GM12878 (cell line): ENCODE measurements at regions not wholly inside any gene's neighbourhood (a gene's known extent, or its start where the extent isn't known, plus 50 kb on each side); places are given as distances from the start of the nearest gene placed in this dataset.

Experiments
- ATAC-seq: fragments of 200-7000 bp; cut with Tn5 transposase; 3 replicates; pipeline ENCODE4 v1.9.1; 2020; ENCODE audit warnings: mild to moderate bottlenecking, moderate library complexity
- BruUV-seq: library from RNA; stranded (reverse); fragments of 400-500 nt; replicated peaks from 2 replicates; lab custom pipeline; 2021; lab: Mats Ljungman, UMichigan
- CTCF ChIA-PET: fragments of 300-600 bp; sonication (Branson Sonifier 250); formaldehyde crosslinking; extraction: SDS; loops from one replicate; lab custom pipeline; 2021; ENCODE audit warnings: inconsistent platforms; lab: Yijun Ruan, JAX
- POLR2A ChIA-PET: fragments of 350-600 bp; formaldehyde crosslinking; extraction: SDS; loops from one replicate; lab custom pipeline; 2021; ENCODE audit warnings: inconsistent platforms; lab: Charles Lee
- RAD21 ChIA-PET: fragments of 300-600 bp; sonication (Branson Sonifier 250); formaldehyde crosslinking; loops from one replicate; lab custom pipeline; 2023; ENCODE audit warnings: antibody characterized with exemption; ENCODE audit not compliant: unreplicated experiment; lab: Charles Lee
- SMC1A ChIA-PET: fragments of 300-600 bp; sonication (Branson Sonifier 250); formaldehyde crosslinking; loops from one replicate; lab custom pipeline; 2023; ENCODE audit not compliant: unreplicated experiment, uncharacterized antibody; lab: Charles Lee
- DNase-seq: peaks from one replicate; pipeline ENCODE4 v3.0.0-alpha.2; 2011; ENCODE audit warnings: low read depth, low spot score
- FAIRE-seq: peaks from 3 replicates; lab custom pipeline; 2011; peaks lifted over from hg19 to GRCh38; lab: Jason Lieb, UNC
- H2AFZ ChIP-seq: 2 replicates; pipeline ENCODE4 v1.6.0; 2011; ENCODE audit warnings: low read depth, low read length, control low read depth; ENCODE audit not compliant: control insufficient read depth
- H3K27ac ChIP-seq: 2 replicates; pipeline ENCODE4 v1.5.1; 2011; ENCODE audit warnings: control low read depth; ENCODE audit not compliant: control insufficient read depth, insufficient read depth
- H3K27me3 ChIP-seq, 2 experiments: replicated peaks in 1 of 2; 2 replicates each; pipeline versions ENCODE4 v1.6.0 to v1.6.1; 2011; ENCODE audit warnings: low read length in 1 of 2; ENCODE audit not compliant: control insufficient read depth in 2 of 2, insufficient read depth in 2 of 2
- H3K36me3 ChIP-seq, 2 experiments: 2 replicates each; pipeline ENCODE4 v1.5.1; 2011; ENCODE audit warnings: low read length in 1 of 2; ENCODE audit not compliant: control insufficient read depth in 2 of 2, insufficient read depth in 2 of 2
- H3K4me1 ChIP-seq: 2 replicates; pipeline ENCODE4 v1.6.1; 2011; ENCODE audit warnings: mild to moderate bottlenecking, low read length, moderate library complexity, mixed read lengths; ENCODE audit not compliant: control insufficient read depth, insufficient read depth
- H3K4me2 ChIP-seq: 2 replicates; pipeline ENCODE4 v1.6.0; 2011; ENCODE audit warnings: control low read depth; ENCODE audit not compliant: control insufficient read depth, insufficient read depth
- H3K4me3 ChIP-seq: fragments of 200-600 bp; sonication (generic); 2 replicates; pipeline ENCODE4 v1.5.1; 2016
- H3K79me2 ChIP-seq: 2 replicates; pipeline ENCODE4 v1.6.0; 2011; ENCODE audit warnings: low read length; ENCODE audit not compliant: control insufficient read depth, insufficient read depth
- H3K9ac ChIP-seq: 2 replicates; pipeline ENCODE4 v1.8.0; 2011; ENCODE audit warnings: low read length, control low read depth, mixed read lengths; ENCODE audit not compliant: control insufficient read depth, insufficient read depth
- H3K9me3 ChIP-seq: replicated peaks from 3 replicates; pipeline ENCODE4 v1.5.1; 2011; ENCODE audit warnings: mild to moderate bottlenecking, low read length; ENCODE audit not compliant: control insufficient read depth, insufficient read depth
- H4K20me1 ChIP-seq: 2 replicates; pipeline ENCODE4 v1.6.0; 2011; ENCODE audit not compliant: control insufficient read depth, insufficient read depth
- CBFB ChIP-seq: IDR thresholded peaks from 2 replicates; pipeline ENCODE4 v1.6.1; 2016; ENCODE audit warnings: antibody characterized with exemption, low read depth
- EP300 ChIP-seq, 2 experiments: fragments of 150-350 bp in 1 of 2; IDR thresholded peaks; 2 replicates each; pipeline ENCODE4 v1.6.1; 2011 to 2012; ENCODE audit warnings: low read depth in 2 of 2, low read length in 2 of 2, borderline replicate concordance in 1 of 2, improper control_type of control experiment in 1 of 2, inconsistent platforms in 1 of 2; ENCODE audit not compliant: control insufficient read depth in 1 of 2
- GABPA ChIP-seq: IDR thresholded peaks from 2 replicates; pipeline ENCODE4 v1.6.1; 2014; ENCODE audit warnings: antibody characterized with exemption, low read depth, mild to moderate bottlenecking, inconsistent platforms
- GATAD2B ChIP-seq: fragments of 450-650 bp; conservative IDR thresholded peaks from 2 replicates; pipeline ENCODE4 v1.6.1; 2017; ENCODE audit warnings: low read depth, mild to moderate bottlenecking, moderate library complexity
- HDGF ChIP-seq: fragments of 450-650 bp; IDR thresholded peaks from 2 replicates; pipeline ENCODE4 v1.6.1; 2016; ENCODE audit warnings: antibody characterized with exemption
- LARP7 ChIP-seq: fragments of 450-650 bp; IDR thresholded peaks from 2 replicates; pipeline ENCODE4 v1.6.1; 2017; ENCODE audit warnings: mild to moderate bottlenecking
- MEF2A ChIP-seq: IDR thresholded peaks from 2 replicates; pipeline ENCODE4 v1.6.1; 2011; ENCODE audit warnings: low read depth, mild to moderate bottlenecking, low read length, moderate library complexity; ENCODE audit not compliant: insufficient read depth
- NR2C1 ChIP-seq: fragments of 450-650 bp; IDR thresholded peaks from 2 replicates; pipeline ENCODE4 v1.6.1; 2017; ENCODE audit warnings: antibody characterized with exemption, mild to moderate bottlenecking, moderate library complexity
- RB1 ChIP-seq: fragments of 450-650 bp; formaldehyde crosslinking; IDR thresholded peaks from 2 replicates; pipeline ENCODE4 v1.6.1; 2017; ENCODE audit warnings: mild to moderate bottlenecking, borderline replicate concordance
- RELA ChIP-seq: fragments of 450-650 bp; IDR thresholded peaks from 2 replicates; pipeline ENCODE4 v1.8.0; 2014; ENCODE audit warnings: borderline replicate concordance; ENCODE audit not compliant: partially characterized antibody
- SIN3A ChIP-seq: IDR thresholded peaks from 2 replicates; pipeline ENCODE4 v1.6.1; 2012; ENCODE audit warnings: low read depth, low read length, improper control_type of control experiment
- SUPT20H ChIP-seq: IDR thresholded peaks from 2 replicates; pipeline ENCODE4 v1.6.1; 2011; ENCODE audit warnings: low read depth, mild to moderate bottlenecking, low read length, moderate library complexity, borderline replicate concordance; ENCODE audit not compliant: control insufficient read depth
- TCF7 ChIP-seq: IDR thresholded peaks from 2 replicates; pipeline ENCODE4 v1.6.1; 2014; ENCODE audit warnings: antibody characterized with exemption, borderline replicate concordance
- WRNIP1 ChIP-seq: IDR thresholded peaks from 2 replicates; pipeline ENCODE4 v1.6.1; 2011; ENCODE audit warnings: low read depth, low read length, improper control_type of control experiment, borderline replicate concordance
- ZBTB33 ChIP-seq: fragments of 450-650 bp; IDR thresholded peaks from 2 replicates; pipeline ENCODE4 v1.6.1; 2017; ENCODE audit warnings: mild to moderate bottlenecking
- WGBS: methylation state at CpG from one replicate; pipeline ENCODE4 v1.1.6; 2016; ENCODE audit warnings: low lambda C conversion rate; ENCODE audit not compliant: insufficient replicate concordance, insufficient coverage; ENCODE audit errors: missing lambda C conversion rate; 5-methylcytosine and 5-hydroxymethylcytosine counted together
- in situ Hi-C: fragments of 300-500 bp; cut with MboI; formaldehyde crosslinking; loops from 9 replicates; pipeline ENCODE4 v1.14.3; 2018; ENCODE audit warnings: mixed read lengths
- intact Hi-C: fragments of 100-400 bp; cut with micrococcal nuclease; formaldehyde crosslinking; loops from one replicate; pipeline ENCODE4 v1.14.2; 2022; ENCODE audit not compliant: unreplicated experiment
- TF ChIP-seq, protein P1 (sequence below): fragments of 450-650 bp; IDR thresholded peaks from 2 replicates; pipeline ENCODE4 v1.6.1; 2017; ENCODE audit warnings: mild to moderate bottlenecking, moderate library complexity
- TF ChIP-seq, protein P2 (sequence below): IDR thresholded peaks from 2 replicates; pipeline ENCODE4 v1.6.1; 2012; ENCODE audit warnings: low read length, inconsistent platforms

DNA sequence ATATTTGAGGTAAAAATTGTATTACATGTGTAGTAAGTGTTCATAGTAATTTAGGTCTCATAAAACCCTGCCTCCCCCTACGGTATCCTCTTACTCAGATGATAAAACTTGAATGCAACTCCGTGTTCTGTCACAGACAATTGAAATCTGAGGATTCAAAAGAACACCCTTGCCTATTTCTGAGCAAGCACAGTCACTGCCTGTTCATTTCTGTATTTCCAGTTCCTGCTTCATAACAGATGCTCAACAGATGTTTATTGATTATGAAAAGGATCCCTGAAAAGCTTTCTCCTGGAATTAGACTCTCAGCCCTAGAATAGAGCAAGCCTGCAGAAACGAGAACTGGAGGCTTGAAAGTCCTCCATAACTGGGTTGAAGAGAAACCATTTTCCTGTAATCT is 144.1 kb upstream of the SPEF2 start:
- H3K4me3 ChIP-seq, result no peak overlapping the region
- H2AFZ ChIP-seq, result no peak overlapping the region
- WGBS, result 9% methylated on average over 3 of the region's 3 CpGs
- H3K79me2 ChIP-seq, result no peaks in the 10 kb centered on the region
- no peaks in the 10 kb centered on the region for H3K9me3 ChIP-seq
- intact Hi-C loops (no loop called here), in situ Hi-C loops (no loop called here)
- H3K27me3 ChIP-seq, result no peaks in the 10 kb centered on the region
- no peak overlapping the region for H3K4me2 ChIP-seq
- ChIA-PET RAD21 (no interaction called here), POLR2A (interaction anchor here (0.7 kb wide), 1 partner anchor 451 kb away, joined by 5 read pairs; no protein-coding TSS in a partner anchor), CTCF (interaction anchor here (1.3 kb wide), 1 partner anchor 37 kb away, joined by 3 read pairs; no protein-coding TSS in a partner anchor), SMC1A (interaction anchor here (0.6 to 0.7 kb wide), 2 partner anchors 17 to 186 kb away, joined by 3 to 4 read pairs; no protein-coding TSS in a partner anchor)
- ATAC-seq (no peak), FAIRE-seq (no peak), DNase-seq (no peak)
- H3K36me3 ChIP-seq, result no peaks in the 10 kb centered on the region
- H3K9ac ChIP-seq, result no peak overlapping the region
- no peaks in the 10 kb centered on the region for H4K20me1 ChIP-seq
- H3K4me1 ChIP-seq, result no peaks in the 10 kb centered on the region
- BruUV-seq, result no TSS peak
- no peak overlapping the region for H3K27ac ChIP-seq
- TF ChIP-seq TCF7, result no peak
- TF ChIP-seq GATAD2B, result no peak
- TF ChIP-seq EP300 (IDR thresholded peaks at IDR 0.05; ENCODE audit: borderline replicate concordance in 1 of 2, control insufficient read depth in 1 of 2, low read depth in 2 of 2, low read length in 2 of 2), result no peak
- TF ChIP-seq NR2C1, result no peak
- TF ChIP-seq, protein P1, sequence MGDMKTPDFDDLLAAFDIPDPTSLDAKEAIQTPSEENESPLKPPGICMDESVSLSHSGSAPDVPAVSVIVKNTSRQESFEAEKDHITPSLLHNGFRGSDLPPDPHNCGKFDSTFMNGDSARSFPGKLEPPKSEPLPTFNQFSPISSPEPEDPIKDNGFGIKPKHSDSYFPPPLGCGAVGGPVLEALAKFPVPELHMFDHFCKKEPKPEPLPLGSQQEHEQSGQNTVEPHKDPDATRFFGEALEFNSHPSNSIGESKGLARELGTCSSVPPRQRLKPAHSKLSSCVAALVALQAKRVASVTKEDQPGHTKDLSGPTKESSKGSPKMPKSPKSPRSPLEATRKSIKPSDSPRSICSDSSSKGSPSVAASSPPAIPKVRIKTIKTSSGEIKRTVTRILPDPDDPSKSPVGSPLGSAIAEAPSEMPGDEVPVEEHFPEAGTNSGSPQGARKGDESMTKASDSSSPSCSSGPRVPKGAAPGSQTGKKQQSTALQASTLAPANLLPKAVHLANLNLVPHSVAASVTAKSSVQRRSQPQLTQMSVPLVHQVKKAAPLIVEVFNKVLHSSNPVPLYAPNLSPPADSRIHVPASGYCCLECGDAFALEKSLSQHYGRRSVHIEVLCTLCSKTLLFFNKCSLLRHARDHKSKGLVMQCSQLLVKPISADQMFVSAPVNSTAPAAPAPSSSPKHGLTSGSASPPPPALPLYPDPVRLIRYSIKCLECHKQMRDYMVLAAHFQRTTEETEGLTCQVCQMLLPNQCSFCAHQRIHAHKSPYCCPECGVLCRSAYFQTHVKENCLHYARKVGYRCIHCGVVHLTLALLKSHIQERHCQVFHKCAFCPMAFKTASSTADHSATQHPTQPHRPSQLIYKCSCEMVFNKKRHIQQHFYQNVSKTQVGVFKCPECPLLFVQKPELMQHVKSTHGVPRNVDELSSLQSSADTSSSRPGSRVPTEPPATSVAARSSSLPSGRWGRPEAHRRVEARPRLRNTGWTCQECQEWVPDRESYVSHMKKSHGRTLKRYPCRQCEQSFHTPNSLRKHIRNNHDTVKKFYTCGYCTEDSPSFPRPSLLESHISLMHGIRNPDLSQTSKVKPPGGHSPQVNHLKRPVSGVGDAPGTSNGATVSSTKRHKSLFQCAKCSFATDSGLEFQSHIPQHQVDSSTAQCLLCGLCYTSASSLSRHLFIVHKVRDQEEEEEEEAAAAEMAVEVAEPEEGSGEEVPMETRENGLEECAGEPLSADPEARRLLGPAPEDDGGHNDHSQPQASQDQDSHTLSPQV, result no peak
- TF ChIP-seq HDGF, result no peak
- TF ChIP-seq SUPT20H, result no peak
- TF ChIP-seq RB1, result no peak
- TF ChIP-seq WRNIP1, result no peak
- no peak for TF ChIP-seq MEF2A
- TF ChIP-seq ZBTB33, result no peak
- no peak for TF ChIP-seq CBFB
- no peak for TF ChIP-seq RELA
- no peak for TF ChIP-seq GABPA
- TF ChIP-seq LARP7, result no peak
- TF ChIP-seq, protein P2, sequence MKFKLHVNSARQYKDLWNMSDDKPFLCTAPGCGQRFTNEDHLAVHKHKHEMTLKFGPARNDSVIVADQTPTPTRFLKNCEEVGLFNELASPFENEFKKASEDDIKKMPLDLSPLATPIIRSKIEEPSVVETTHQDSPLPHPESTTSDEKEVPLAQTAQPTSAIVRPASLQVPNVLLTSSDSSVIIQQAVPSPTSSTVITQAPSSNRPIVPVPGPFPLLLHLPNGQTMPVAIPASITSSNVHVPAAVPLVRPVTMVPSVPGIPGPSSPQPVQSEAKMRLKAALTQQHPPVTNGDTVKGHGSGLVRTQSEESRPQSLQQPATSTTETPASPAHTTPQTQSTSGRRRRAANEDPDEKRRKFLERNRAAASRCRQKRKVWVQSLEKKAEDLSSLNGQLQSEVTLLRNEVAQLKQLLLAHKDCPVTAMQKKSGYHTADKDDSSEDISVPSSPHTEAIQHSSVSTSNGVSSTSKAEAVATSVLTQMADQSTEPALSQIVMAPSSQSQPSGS, result no peak
- TF ChIP-seq SIN3A, result no peak
